Adrenal gland (tissue), 5 donors: ENCODE measurements at regions not wholly inside any gene's neighbourhood (a gene's known extent, or its start where the extent isn't known, plus 50 kb on each side); places are given as distances from the start of the nearest gene placed in this dataset.

Experiments used
- CTCF ChIP-seq, 6 experiments: fragments of 450-650 bp in 4 of 6; fragments of 200-600 bp in 2 of 6; sonication (generic) in 1 of 6; IDR thresholded peaks; 1 replicate in 5 of 6; 2 replicates in 1 of 6; pipeline versions ENCODE4 v1.5.1 to v1.8.0; 2016 to 2021; ENCODE audit warnings: antibody characterized with exemption in 6 of 6, mild to moderate bottlenecking in 2 of 6, moderate library complexity in 1 of 6
- POLR2A ChIP-seq, 2 donors: fragments of 450-650 bp; IDR thresholded peaks; one replicate each; pipeline ENCODE4 v1.6.1; 2017; ENCODE audit warnings: antibody characterized with exemption in 2 of 2, mild to moderate bottlenecking in 2 of 2, moderate library complexity in 1 of 2
- donor health status: DM: no; HTN: no; CAD: no.

- TF ChIP-seq CTCF (IDR thresholded peaks at IDR 0.05) (no peak), POLR2A (IDR thresholded peaks at IDR 0.05) (no peak)
Measured at GRCh38 chr20:40354880-40355279, 334.2 kb downstream of the MAFB start.
